ENCODE measurements at regions not wholly inside any gene's neighbourhood (a gene's known extent, or its start where the extent isn't known, plus 50 kb on each side); places are given as distances from the start of the nearest gene placed in this dataset.

GRCh38 chr16:65414284-65414984 is 292.6 kb upstream of the CDH11 start:
- TF ChIP-seq CTCF (conservative IDR thresholded peaks at IDR 0.05; ENCODE audit: low read length): no peak
- TF ChIP-seq EZH2phosphoT487 (IDR thresholded peaks at IDR 0.05; ENCODE audit: borderline replicate concordance, low read depth, low read length): no peak
